Ovary (tissue), 3 donors: ENCODE measurements at regions not wholly inside any gene's neighbourhood (a gene's known extent, or its start where the extent isn't known, plus 50 kb on each side); places are given as distances from the start of the nearest gene placed in this dataset.

Experiments used
- CTCF ChIP-seq, 3 donors: fragments of 450-650 bp in 2 of 3; fragments of 200-600 bp in 1 of 3; IDR thresholded peaks; one replicate each; pipeline versions ENCODE4 v1.5.1 to v1.8.0; 2016 to 2022; ENCODE audit warnings: antibody characterized with exemption in 3 of 3, mild to moderate bottlenecking in 1 of 3
- EP300 ChIP-seq: sonication (generic); formaldehyde crosslinking; IDR thresholded peaks from one replicate; pipeline ENCODE4 v1.6.1; 2017; ENCODE audit warnings: antibody characterized with exemption
- POLR2A ChIP-seq: fragments of 450-650 bp; IDR thresholded peaks from one replicate; pipeline ENCODE4 v1.6.1; 2017; ENCODE audit warnings: antibody characterized with exemption, mild to moderate bottlenecking, moderate library complexity
- donor health status: DM: no; HTN: no; CAD: no.

- TF ChIP-seq CTCF (IDR thresholded peaks at IDR 0.05) (no peak), EP300 (no peak), POLR2A (no peak)
Observed at GRCh38 chr2:71748227-71748626, 294.9 kb downstream of the DYSF start.
